ENCODE measurements at regions not wholly inside any gene's neighbourhood (a gene's known extent, or its start where the extent isn't known, plus 50 kb on each side); places are given as distances from the start of the nearest gene placed in this dataset.

DNA sequence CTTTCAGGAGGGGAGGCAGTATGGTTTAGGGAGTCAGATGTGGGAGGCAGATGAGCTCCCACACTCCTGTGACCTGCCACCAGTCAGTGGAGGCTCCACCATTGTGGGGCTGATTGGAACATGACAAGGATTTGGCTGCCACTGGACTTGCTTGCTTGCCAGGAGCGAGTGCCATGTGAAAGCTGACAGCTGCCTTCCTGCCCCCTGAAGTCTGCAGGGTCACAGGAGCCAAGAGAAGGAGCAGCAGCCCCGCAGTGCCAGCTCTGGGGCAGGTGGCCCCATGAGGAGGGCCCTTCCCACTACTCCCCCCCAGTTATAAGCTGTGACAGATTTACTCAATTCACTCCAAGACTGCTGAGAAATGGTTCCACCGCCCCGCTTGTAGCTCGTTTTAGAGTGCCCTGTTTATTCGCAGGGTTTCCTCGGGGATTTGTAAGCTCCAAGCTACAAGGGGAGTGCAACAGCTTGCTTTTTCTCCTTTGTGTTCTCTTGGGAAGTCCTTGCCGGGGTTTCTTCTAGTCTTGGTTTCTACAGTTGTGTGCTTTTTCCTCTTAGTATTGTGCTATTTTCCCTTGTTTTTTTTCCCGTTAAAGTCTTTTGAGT, 414.3 kb downstream of the MEIS1 start:
- DNase-seq (ENCODE audit: low read depth), result no peak
- no peak overlapping the region for H3K4me3 ChIP-seq (ENCODE audit: low read length)
- TF ChIP-seq, protein P1, sequence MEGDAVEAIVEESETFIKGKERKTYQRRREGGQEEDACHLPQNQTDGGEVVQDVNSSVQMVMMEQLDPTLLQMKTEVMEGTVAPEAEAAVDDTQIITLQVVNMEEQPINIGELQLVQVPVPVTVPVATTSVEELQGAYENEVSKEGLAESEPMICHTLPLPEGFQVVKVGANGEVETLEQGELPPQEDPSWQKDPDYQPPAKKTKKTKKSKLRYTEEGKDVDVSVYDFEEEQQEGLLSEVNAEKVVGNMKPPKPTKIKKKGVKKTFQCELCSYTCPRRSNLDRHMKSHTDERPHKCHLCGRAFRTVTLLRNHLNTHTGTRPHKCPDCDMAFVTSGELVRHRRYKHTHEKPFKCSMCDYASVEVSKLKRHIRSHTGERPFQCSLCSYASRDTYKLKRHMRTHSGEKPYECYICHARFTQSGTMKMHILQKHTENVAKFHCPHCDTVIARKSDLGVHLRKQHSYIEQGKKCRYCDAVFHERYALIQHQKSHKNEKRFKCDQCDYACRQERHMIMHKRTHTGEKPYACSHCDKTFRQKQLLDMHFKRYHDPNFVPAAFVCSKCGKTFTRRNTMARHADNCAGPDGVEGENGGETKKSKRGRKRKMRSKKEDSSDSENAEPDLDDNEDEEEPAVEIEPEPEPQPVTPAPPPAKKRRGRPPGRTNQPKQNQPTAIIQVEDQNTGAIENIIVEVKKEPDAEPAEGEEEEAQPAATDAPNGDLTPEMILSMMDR (IDR thresholded peaks at IDR 0.05; ENCODE audit: insufficient read depth, low read depth, low read length, missing control alignments), result no peak

DNA sequence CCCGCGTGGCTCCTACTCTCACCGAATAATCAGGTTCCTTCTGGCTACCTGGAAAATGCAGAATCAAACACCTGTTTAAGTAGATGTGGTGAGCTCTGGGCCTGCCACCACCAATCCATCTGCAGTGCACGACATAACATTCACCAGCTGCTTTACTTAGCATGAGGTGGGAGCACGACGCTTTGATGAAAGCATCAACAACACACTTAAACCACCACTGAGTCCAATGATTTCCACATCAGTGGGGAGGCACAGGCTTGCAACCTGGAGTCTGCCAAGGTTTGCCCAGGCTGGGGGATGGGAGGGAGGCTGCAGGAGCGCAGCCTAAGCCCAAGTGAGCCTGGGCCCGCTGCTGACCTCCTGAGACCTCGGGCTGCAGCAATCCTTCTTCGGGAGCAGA, 415.5 kb downstream of the MEIS1 start:
- H3K4me3 ChIP-seq (ENCODE audit: low read length), result no peak overlapping the region
- TF ChIP-seq, protein P1 (IDR thresholded peaks at IDR 0.05; ENCODE audit: insufficient read depth, low read depth, low read length, missing control alignments), result no peak
- DNase-seq (ENCODE audit: low read depth), result no peak

DNA sequence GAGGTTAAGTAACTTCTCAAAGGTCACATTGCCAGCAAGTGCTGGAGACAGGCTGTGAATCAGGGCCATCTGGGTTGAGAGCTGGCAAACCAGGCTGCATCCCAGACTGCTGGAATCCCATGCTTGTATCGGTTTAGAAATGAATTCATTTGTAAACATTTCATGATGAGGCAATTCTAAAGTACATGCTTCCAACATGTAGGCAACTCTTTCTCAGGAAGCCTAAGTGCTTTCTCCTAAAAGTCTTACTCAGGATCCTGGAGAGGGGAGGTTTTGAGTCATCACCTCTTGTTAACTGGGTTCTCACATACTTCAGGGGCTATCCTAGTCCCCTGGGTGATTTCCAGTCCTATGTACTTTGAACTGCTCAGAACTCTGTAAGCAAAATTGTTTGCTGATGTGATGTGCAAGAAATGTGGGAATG, 416.5 kb downstream of the MEIS1 start:
- H3K4me3 ChIP-seq (ENCODE audit: low read length), result no peak overlapping the region
- peak; percentile 68 for DNase-seq (ENCODE audit: low read depth)

DNA sequence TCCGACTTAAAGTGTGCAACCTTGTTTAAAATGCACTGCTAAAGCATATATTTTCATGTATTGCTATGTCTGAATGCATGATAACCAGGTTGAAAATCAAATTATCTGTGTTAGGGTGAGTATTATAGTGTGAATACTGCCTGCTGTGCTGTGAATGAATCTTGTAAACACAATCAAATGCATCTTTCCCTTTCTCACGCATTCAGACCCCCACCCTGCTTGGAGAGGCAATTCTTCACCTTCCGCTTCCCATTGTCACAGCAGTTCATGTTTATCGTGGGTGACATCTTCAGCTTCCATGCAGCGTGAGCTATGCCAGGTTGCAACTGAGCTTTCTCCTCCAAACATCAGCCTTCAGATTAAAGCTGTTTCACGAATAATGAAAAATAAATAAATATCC, 418.0 kb downstream of the MEIS1 start:
- DNase-seq (ENCODE audit: low read depth), result no peak
- no peak overlapping the region for H3K4me3 ChIP-seq (ENCODE audit: low read length)
- TF ChIP-seq, protein P1 (IDR thresholded peaks at IDR 0.05; ENCODE audit: insufficient read depth, low read depth, low read length, missing control alignments), result no peak

More for the DNA sequence above, 416.5 kb downstream of the MEIS1 start:
- TF ChIP-seq, protein P1 (IDR thresholded peaks at IDR 0.05; ENCODE audit: insufficient read depth, low read depth, low read length, missing control alignments), result no peak

DNA sequence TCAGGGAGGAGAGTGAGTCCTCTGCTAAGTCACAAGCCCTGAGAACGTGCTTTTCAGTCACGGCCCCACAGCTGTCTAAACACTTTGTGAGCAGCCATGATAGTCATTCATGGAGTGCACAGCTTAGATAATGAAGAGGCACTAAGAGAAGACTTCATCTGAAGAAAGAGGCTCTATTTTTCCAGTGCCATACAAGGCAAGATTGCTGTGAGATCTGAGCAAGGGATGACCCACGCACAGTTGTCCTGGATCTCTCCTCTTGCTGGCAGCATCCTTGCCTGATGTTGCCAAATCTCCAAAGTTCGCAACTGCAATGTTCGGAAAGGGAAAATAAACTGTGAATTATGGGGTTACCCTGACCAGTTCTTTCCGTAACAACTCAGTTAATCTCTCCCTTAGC, 418.7 kb downstream of the MEIS1 start:
- H3K4me3 ChIP-seq (ENCODE audit: low read length), result no peak overlapping the region
- no peak for DNase-seq (ENCODE audit: low read depth)
- TF ChIP-seq, protein P1 (IDR thresholded peaks at IDR 0.05; ENCODE audit: insufficient read depth, low read depth, low read length, missing control alignments), result no peak

DNA sequence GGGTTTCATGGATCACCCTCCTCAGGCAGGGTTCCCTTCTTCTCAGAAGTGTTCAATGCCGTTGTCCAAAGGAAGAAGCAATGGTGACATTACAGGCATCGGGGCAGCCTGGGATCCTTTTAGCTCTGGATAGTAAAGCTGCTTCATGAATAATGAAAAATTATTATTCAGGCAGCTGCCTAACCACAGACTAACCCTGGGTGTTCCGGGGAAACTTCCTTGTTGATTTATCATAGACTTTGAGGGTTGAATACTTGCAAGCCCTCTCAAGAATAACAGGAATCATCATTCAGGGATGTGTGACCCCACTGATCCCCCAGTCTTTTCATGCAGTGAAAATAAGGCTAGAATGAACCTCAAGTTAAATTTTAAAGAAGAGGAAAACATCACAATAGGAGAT, 419.4 kb downstream of the MEIS1 start:
- no peak overlapping the region for H3K4me3 ChIP-seq (ENCODE audit: low read length)
- DNase-seq (ENCODE audit: low read depth), result no peak
- TF ChIP-seq, protein P1 (IDR thresholded peaks at IDR 0.05; ENCODE audit: insufficient read depth, low read depth, low read length, missing control alignments), result no peak
